ENCODE measurements at regions not wholly inside any gene's neighbourhood (a gene's known extent, or its start where the extent isn't known, plus 50 kb on each side); places are given as distances from the start of the nearest gene placed in this dataset.

DNA sequence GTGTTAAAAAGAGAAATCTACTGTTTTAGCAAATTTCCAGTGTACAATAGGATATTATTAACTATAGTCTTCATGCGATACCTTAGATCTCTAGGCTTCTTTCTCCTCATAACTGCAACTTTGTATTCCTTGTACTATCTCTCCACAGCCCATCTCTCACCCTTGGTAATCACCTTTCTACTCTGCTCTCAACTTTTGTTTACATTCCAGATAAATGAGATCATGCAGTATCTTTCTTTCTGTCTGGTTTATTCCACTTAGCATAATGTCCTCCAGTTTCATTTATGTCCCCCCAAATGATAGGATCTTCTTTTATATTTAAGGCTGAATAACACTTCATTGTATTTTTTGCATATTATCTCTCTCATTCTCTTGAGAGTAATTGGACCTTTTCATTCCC lies 165.5 kb downstream of the HS3ST1 start:
- TF ChIP-seq, protein P1, sequence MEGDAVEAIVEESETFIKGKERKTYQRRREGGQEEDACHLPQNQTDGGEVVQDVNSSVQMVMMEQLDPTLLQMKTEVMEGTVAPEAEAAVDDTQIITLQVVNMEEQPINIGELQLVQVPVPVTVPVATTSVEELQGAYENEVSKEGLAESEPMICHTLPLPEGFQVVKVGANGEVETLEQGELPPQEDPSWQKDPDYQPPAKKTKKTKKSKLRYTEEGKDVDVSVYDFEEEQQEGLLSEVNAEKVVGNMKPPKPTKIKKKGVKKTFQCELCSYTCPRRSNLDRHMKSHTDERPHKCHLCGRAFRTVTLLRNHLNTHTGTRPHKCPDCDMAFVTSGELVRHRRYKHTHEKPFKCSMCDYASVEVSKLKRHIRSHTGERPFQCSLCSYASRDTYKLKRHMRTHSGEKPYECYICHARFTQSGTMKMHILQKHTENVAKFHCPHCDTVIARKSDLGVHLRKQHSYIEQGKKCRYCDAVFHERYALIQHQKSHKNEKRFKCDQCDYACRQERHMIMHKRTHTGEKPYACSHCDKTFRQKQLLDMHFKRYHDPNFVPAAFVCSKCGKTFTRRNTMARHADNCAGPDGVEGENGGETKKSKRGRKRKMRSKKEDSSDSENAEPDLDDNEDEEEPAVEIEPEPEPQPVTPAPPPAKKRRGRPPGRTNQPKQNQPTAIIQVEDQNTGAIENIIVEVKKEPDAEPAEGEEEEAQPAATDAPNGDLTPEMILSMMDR (IDR thresholded peaks at IDR 0.05), result no peak
- TF ChIP-seq POLR2A (IDR thresholded peaks at IDR 0.05) (no peak), EP300 (IDR thresholded peaks at IDR 0.05) (no peak)

All from upper lobe of left lung (tissue), 4 donors.